IPS-NIHi7 (cell line): ENCODE measurements at regions not wholly inside any gene's neighbourhood (a gene's known extent, or its start where the extent isn't known, plus 50 kb on each side); places are given as distances from the start of the nearest gene placed in this dataset.
"Not testable (repeated sequence)": the region's sequence is repeated elsewhere in the genome, so short reads cannot be mapped to it uniquely, and the experiment has no call there.

Experiments
- DNase-seq: peaks from one replicate; pipeline ENCODE4 v3.0.0; 2012; ENCODE audit warnings: mixed read lengths; ENCODE audit errors: extremely low spot score

DNA sequence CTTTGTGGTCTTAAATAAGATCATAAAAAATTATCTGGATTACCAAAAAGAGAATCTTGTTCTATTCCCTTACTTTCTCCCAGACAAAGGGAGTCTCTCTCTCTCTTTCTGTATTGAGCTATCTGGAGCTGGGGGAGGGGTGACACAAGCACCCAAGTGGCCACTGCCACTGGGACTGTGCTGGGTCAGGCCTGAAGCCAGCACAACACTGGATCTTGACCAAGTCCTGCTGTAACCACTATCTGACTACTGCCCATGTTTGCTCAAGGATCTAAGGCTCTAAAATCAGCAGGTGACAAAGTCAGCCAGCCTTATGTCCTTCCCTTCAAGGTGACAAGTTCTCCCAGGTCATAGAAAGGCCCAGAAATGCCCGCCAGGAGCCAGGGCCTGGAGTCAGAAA is 75.0 kb upstream of the SPATA16 start:
- no peak for DNase-seq

DNA sequence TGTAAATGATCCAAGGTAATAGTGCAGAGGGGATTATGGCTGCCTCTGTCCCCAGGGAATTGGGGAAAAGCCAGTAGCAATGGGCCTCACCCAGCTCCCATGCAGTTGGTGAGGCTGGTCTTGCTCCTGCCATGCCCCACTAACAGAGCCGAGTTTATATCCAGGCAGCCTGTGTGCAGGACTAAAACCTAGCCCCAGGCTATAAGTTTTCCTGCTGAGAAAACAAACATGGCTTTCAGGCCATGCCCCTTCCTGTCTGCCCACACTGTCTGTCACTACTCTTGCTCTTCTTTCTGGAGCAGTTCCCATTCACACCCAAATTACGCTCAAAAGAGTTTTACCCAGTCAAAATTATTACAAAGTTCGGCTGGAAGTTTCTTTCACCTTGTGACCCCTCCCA is 73.5 kb upstream of the SPATA16 start:
- no peak for DNase-seq

DNA sequence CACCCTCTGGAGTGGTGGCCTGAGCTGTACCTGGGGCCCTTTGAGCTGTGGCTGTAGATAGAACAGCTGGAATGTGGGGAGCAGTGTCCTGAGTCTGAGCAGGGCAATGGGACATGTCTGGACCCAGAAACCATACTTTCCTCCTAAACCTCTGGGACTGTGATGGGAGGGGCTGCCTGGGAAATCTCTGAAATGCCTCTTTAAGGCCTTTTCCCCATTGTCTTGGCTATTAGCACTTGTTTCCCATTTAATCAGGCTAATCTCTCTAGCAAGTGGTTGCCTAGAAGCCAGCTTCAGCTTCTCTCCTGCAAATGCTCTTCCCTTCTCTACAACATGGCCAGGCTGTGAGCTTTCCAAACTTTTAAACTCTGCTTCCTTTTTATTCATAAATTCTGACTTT is 58.5 kb upstream of the SPATA16 start:
- DNase-seq = no peak

DNA sequence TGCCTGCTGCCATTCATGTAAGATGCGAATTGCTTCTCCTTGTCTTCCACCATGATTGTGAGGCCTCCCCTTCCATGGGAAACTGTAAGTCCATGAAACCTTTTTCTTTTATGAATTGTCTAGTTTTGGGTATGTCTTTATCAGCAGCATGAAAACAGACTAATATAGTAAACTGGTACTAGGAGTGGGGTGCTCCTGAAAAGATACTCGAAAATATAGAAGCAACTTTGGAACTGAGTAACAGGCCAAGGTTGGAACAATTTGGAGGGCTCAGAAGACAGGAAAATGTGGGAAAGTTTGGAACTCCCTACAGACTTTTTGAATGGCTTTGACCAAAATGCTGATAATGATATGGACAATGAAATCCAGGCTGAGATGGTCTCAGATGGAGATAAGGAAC is 53.8 kb upstream of the SPATA16 start:
- not testable (repeated sequence) for DNase-seq

DNA sequence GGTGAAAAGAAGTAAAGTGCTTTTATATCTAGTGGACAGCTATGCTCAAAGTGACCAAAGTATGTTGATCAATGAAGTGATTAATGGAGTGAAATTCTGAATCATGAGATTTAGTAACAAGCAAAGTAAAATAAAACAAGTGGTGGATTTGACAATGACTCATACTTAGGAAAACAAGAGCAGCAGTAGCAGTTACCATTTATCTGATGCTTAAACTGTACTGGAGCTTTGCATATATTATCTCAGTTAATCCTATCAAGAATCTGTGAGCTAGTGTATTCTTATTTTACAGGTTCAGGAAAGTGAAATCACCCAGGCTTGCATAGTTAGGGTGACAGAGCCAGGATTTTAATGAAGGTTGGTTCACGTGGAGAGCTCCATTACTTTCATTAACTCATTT is 50.6 kb upstream of the SPATA16 start:
- DNase-seq = no peak
